Ascending aorta (tissue), 2 donors: ENCODE measurements at regions not wholly inside any gene's neighbourhood (a gene's known extent, or its start where the extent isn't known, plus 50 kb on each side); places are given as distances from the start of the nearest gene placed in this dataset.
"Not testable (repeated sequence)": the region's sequence is repeated elsewhere in the genome, so short reads cannot be mapped to it uniquely, and the experiment has no call there.

ENCODE experiments used
- DNase-seq, 2 donors: peaks; one replicate each; pipeline ENCODE4 v3.0.0-alpha.2; 2019; ENCODE audit warnings: low spot score in 2 of 2
- H3K27ac ChIP-seq, 2 donors: fragments of 200-600 bp; sonication (generic); one replicate each; pipeline ENCODE4 v1.5.1; 2016 to 2017; ENCODE audit warnings: mild to moderate bottlenecking in 1 of 2
- H3K27me3 ChIP-seq: fragments of 200-600 bp; sonication (generic); one replicate; pipeline ENCODE4 v1.5.1; 2017
- H3K36me3 ChIP-seq, 2 donors: fragments of 200-600 bp; sonication (generic); one replicate each; pipeline ENCODE4 v1.5.1; 2016
- H3K4me1 ChIP-seq, 2 donors: fragments of 200-600 bp; sonication (generic); one replicate each; pipeline ENCODE4 v1.5.1; 2016 to 2017; ENCODE audit warnings: mild to moderate bottlenecking in 1 of 2
- H3K4me3 ChIP-seq, 2 donors: fragments of 200-600 bp; sonication (generic); one replicate each; pipeline ENCODE4 v1.5.1; 2016 to 2017; ENCODE audit warnings: mild to moderate bottlenecking in 1 of 2
- H3K9me3 ChIP-seq, 2 donors: fragments of 200-600 bp; sonication (generic); one replicate each; pipeline ENCODE4 v1.5.1; 2016
- CTCF ChIP-seq, 3 experiments: fragments of 200-600 bp in 2 of 3; fragments of 450-650 bp in 1 of 3; sonication (generic) in 2 of 3; IDR thresholded peaks; one replicate each; pipeline ENCODE4 v1.5.1; 2016 to 2019; ENCODE audit warnings: antibody characterized with exemption in 3 of 3, mild to moderate bottlenecking in 1 of 3, moderate library complexity in 1 of 3
- intact Hi-C: fragments of 100-400 bp; cut with DNase I; formaldehyde crosslinking; loops from one replicate; pipeline ENCODE4 v1.15.1; 2023

- no peak for TF ChIP-seq CTCF (IDR thresholded peaks at IDR 0.05)
- DNase-seq, result no peak
- Histone ChIP-seq H3K9me3 (no peaks in the 10 kb centered on the region), H3K4me3 (no peak overlapping the region), H3K4me1 (no peaks in the 10 kb centered on the region), H3K36me3 (no peaks in the 10 kb centered on the region), H3K27me3 (no peaks in the 10 kb centered on the region), H3K27ac (no peak overlapping the region)
- intact Hi-C loops, result no loop called here
Measured at GRCh38 chr21:25188677-25189079, 418.6 kb downstream of the MRPL39 start.

- DNase-seq, result no peak
- no peak overlapping the region for H3K4me3 ChIP-seq
- no peak for TF ChIP-seq CTCF (IDR thresholded peaks at IDR 0.05)
- H3K27ac ChIP-seq, result no peak overlapping the region
- no peaks in the 10 kb centered on the region for H3K36me3 ChIP-seq
- H3K9me3 ChIP-seq, result no peaks in the 10 kb centered on the region
- intact Hi-C loops, result no loop called here
- no peaks in the 10 kb centered on the region for H3K4me1 ChIP-seq
- no peaks in the 10 kb centered on the region for H3K27me3 ChIP-seq
Measured at GRCh38 chr21:25186273-25186672, 421.0 kb downstream of the MRPL39 start.

GRCh38 chr21:25183577-25183976 lies 423.7 kb downstream of the MRPL39 start:
- Histone ChIP-seq H3K4me1 (no peaks in the 10 kb centered on the region), H3K9me3 (no peaks in the 10 kb centered on the region), H3K36me3 (no peaks in the 10 kb centered on the region), H3K27me3 (no peaks in the 10 kb centered on the region), H3K27ac (no peak overlapping the region), H3K4me3 (no peak overlapping the region)
- no peak for TF ChIP-seq CTCF (IDR thresholded peaks at IDR 0.05)
- DNase-seq, result no peak
- intact Hi-C loops, result no loop called here

- DNase-seq, H3K4me1 ChIP-seq, H3K9me3 ChIP-seq, H3K27me3 ChIP-seq, H3K27ac ChIP-seq, intact Hi-C loops, H3K4me3 ChIP-seq, H3K36me3 ChIP-seq: not testable (repeated sequence)
Measured at GRCh38 chr21:25181690-25182089, 425.6 kb downstream of the MRPL39 start.

GRCh38 chr21:25179116-25179515 lies 428.2 kb downstream of the MRPL39 start:
- no peaks in the 10 kb centered on the region for H3K4me1 ChIP-seq
- intact Hi-C loops, result no loop called here
- TF ChIP-seq CTCF (IDR thresholded peaks at IDR 0.05), result no peak

GRCh38 chr21:25176637-25177412 lies 430.5 kb downstream of the MRPL39 start:
- Histone ChIP-seq H3K36me3 (no peaks in the 10 kb centered on the region), H3K4me3 (no peak overlapping the region), H3K27me3 (no peaks in the 10 kb centered on the region), H3K4me1 (no peaks in the 10 kb centered on the region), H3K27ac (no peak overlapping the region), H3K9me3 (no peaks in the 10 kb centered on the region)
- no peak for DNase-seq
- intact Hi-C loops, result no loop called here
- no peak for TF ChIP-seq CTCF (IDR thresholded peaks at IDR 0.05)

More at GRCh38 chr21:25179116-25179515, 428.2 kb downstream of the MRPL39 start:
- DNase-seq, result no peak
- no peaks in the 10 kb centered on the region for H3K27me3 ChIP-seq
- no peak overlapping the region for H3K27ac ChIP-seq
- no peak overlapping the region for H3K4me3 ChIP-seq
- no peaks in the 10 kb centered on the region for H3K9me3 ChIP-seq
- no peaks in the 10 kb centered on the region for H3K36me3 ChIP-seq
